ENCODE measurements at regions not wholly inside any gene's neighbourhood (a gene's known extent, or its start where the extent isn't known, plus 50 kb on each side); places are given as distances from the start of the nearest gene placed in this dataset.
"Not testable (repeated sequence)": the region's sequence is repeated elsewhere in the genome, so short reads cannot be mapped to it uniquely, and the experiment has no call there.

GRCh38 chr22:19643448-19644313 is 70.6 kb upstream of the SEPTIN5 start:
- no peak for DNase-seq

DNA sequence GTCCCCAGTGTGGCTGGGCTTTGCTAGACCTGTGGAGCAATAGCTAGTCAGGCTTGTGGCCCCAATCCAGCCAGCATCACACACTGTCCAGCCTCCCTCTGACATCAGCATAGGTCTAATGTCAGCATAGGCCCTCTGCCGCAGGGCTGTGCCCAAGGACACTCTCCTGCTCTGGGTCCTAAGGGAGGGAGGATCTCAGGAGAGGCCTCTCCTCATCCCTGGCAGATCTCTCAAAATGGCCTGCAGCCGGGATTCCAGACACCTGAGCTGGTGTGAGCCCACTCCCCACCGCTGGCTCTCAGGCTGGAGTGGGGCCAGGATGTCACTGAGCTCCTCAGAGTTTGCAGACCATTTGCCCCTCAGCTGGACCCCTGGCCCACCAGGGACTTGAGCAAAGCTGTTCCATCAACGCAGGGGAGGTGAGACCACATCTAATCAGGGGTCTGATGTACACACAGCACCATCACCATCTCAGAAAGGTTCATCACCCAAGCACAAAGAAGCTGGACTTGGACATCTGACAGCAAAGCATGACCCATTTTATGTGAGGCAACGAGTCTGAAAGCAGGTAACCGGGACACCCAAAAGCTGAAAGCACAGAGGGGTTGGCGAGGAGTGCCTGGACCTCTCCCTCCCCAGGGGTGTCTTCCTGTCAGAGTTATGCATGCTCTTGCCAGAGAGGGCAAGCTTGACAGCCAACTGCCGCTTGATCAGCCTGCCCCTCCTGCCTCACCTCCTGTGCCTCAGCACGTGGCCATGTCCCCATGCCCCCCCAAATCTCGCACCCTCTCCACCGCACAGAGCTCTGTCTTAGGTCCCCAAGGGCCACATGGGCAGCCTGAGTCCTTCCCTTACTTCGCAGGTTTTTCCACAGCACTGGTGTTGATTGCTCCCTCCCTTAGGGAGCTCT is 69.7 kb upstream of the SEPTIN5 start:
- DNase-seq: no peak

DNA sequence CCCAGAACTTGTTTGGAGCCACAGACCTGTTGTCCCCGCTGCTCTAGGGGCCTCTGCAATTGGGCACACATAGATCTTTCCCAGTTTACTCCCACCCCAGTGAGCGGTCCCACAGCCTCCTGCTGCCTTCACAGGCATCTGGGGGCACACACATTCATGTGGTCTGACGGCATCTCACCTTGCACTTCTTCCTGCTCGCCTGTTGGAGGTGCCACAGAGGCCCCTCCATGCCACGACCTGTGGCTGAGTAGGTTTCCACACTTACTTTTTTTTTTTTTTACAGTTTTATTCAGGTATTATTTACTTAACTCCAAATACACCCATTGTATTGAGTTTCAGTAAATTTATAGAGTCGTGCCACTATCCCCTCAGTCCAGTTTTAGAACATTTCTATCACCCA is 68.9 kb upstream of the SEPTIN5 start:
- no peak for DNase-seq

DNA sequence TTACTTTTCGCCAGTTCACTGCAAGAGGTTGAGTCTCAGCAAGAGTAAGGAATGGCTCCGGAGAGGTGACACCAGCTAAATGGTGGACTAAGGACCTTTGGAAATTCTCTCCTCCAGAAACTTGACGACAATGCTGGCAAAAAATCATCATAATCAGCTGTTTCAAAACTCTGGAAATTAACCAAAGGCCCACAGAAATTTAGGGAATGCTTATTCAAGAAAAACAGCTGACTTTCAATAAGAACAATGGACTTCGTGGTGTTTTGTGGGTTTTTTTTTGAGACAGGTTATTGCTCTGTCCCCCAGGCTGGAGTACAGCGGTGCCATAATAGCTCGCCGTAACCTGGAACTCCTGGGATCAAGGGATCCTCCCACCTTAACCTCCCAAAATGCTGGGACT is 68.4 kb upstream of the SEPTIN5 start:
- no peak for DNase-seq

- peak; percentile 8 for DNase-seq
These were observed 67.9 kb upstream of the SEPTIN5 start for GRCh38 chr22:19646383-19646782.

DNA sequence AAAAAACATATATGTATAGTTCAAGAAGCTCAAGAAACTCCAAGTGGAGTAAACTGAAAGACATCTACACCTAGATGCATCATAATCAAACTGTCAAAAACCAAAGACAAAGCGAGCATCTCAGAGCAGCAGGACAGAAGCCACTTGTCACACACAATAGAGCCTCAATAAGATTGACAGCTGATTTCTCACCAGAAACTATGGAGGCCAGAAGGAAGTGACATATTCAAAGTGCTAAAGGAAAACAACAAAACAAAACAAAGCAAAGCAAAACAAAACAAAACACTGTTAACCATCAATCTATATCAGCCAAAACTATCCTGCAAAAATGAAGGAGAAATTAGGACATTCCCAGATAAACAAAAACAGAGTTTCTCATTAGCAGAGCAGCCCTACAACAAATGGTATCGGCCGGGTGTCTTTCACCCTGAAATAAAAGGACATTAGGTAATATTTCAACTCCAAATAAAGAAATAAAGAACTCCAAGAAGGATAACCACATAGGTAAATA is 65.8 kb upstream of the SEPTIN5 start:
- DNase-seq: no peak

GRCh38 chr22:19652316-19652715 is 62.0 kb upstream of the SEPTIN5 start:
- DNase-seq: no peak

- DNase-seq: no peak
These were observed 59.8 kb upstream of the SEPTIN5 start for GRCh38 chr22:19654338-19654987.

GRCh38 chr22:19655399-19655798 is 58.9 kb upstream of the SEPTIN5 start:
- peak; percentile 16 for DNase-seq

GRCh38 chr22:19656541-19657251 is 57.6 kb upstream of the SEPTIN5 start:
- DNase-seq: peak; percentile 24

GRCh38 chr22:19657252-19658056 is 56.8 kb upstream of the SEPTIN5 start:
- DNase-seq: no peak

- DNase-seq: no peak
These were observed 56.0 kb upstream of the SEPTIN5 start for GRCh38 chr22:19658057-19658966.

DNA sequence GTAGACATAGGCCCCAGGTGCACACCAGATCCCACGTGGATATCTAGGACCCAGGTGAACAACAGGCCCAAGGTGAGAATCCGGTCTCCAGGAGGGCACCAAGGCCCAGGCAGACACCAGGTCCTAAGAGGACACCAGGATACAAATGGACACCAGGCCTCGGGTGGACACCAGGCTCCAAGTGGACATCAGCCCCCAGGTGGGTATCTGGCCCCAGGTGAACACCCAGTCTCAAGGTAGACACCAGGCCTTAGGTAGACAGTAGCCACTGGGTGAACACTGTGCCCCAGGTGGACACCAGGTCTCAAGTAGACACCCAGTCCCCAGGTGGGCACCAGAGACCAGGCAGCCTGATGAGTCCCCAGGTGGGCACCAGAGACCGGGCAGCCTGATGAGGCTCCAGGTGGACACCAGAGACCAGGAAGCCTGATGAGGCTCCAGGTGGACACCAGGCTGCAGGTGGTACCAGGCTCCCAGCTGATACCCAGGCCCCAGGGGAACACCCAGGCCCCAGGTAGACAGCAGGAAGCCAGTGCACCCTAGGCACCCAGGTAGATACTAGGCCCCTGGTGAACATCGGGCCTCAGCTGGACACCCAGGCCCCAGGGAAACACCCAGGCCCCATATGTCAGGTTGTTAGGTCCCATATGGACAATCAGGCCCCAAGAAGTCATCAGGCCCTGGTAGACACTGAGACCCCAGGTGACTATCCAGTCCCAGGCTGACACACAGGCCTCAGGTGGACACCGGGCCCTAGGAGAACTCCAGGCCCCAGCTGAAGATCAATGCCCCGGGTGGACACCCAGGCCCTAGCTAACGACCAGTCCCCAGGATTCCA is 55.1 kb upstream of the SEPTIN5 start:
- DNase-seq: no peak

- DNase-seq: no peak
These were observed 54.4 kb upstream of the SEPTIN5 start for GRCh38 chr22:19659805-19660345.

DNA sequence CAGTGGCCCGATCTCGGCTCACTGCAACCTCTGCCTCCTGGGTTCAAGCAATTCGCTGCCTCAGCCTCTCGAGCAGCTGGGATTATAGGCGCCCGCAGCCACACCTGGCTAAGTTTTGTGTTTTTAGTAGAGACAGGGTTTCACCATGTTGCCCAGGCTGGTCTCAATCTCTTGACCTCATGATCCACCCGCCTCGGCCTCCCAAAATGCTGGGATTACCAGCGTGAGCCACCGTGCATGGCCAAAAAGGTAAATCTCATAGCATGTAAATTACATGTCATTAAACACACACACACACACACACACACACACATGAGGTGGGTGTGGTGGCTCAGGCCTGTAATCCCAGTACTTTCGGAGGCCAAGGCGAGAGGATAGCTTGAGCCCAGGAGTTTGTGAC is 53.7 kb upstream of the SEPTIN5 start:
- DNase-seq: not testable (repeated sequence)

- no peak for DNase-seq
These were observed 53.1 kb upstream of the SEPTIN5 start for GRCh38 chr22:19661156-19661555.

DNA sequence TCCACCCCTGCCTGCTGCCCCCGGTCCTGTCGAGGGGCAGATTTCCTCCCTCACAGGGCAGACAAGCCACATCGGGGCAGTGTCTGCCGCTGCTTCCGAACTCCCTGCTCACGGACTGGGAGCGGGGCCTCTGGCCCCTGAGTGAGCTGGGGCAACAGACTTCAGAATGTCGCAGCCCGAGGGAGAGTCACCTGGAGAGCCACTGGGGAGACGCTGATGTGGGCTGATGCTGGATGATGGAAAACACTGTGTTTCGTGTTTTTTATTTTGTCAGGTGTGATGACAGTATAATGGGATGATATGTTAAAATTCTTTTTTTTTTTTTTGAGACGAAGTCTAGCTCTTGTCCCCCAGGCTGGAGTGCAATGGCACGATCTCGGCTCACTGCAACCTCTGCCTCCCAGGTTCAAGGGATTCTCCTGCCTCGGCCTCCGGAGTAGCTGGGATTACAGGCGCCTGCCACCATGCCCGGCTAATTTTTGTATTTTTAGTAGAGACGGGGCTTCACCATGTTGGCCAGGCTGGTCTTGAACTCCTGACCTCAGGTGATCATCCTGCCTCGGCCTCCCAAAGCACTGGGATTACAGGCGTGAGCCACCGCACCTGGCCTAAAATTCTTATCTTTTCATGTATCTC is 52.1 kb upstream of the SEPTIN5 start:
- DNase-seq: not testable (repeated sequence)

DNA sequence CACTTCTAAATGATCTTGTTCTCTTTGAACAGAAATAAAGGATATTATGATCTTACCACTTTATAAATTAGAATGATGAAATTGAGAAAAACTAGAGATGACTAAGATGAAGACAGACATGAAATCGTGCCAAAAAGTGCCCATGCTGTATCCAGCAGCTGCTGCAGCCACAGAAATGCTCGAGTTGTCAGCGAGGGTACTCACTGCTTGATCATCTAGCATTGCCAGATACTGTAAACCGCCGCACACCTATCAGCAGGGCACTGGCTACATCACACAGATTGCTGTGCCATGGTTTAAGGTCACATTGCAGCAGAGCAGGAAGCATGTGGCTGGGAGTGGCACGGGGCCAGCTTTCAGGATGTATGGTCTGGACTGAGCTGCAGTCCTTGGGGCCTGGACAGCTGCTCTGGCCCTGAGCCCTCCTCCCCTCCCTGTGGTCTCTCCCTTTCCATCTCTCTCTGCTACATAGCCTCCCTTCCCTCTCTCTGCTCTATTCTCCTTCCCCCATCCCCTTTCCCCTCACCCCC is 51.0 kb upstream of the SEPTIN5 start:
- no peak for DNase-seq
